HG03565 (cell line): ENCODE measurements at regions not wholly inside any gene's neighbourhood (a gene's known extent, or its start where the extent isn't known, plus 50 kb on each side); places are given as distances from the start of the nearest gene placed in this dataset.

Experiments
- ATAC-seq: cut with Tn5 transposase; IDR thresholded peaks from one replicate; pipeline ENCODE4 v1.9.1; 2021; ENCODE audit warnings: mild to moderate bottlenecking, moderate library complexity; ENCODE audit not compliant: unreplicated experiment

- ATAC-seq: no peak
Measured at GRCh38 chr4:136194962-136195361, 1337.3 kb downstream of the PCDH18 start.

DNA sequence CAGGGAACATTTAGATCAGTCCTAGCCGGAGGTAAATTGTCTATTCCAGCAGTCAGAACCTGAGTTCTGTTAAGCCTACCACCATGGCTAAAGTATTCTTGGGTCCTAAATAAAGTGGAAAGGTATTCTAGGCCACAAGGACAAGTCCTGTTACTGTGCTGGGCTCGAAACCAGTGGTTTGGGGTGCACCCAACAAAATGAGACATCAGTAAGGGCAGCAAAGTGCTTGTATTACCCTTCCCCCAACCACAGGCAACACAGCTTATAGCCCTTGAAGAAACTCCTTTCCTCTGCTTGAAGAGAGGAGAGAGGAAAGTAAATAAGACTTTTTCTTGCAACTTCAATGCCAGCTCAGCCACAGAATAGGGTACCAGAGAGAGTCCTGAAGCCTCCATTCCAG lies 1345.6 kb downstream of the PCDH18 start:
- ATAC-seq: no peak

GRCh38 chr4:136183513-136183912 lies 1348.8 kb downstream of the PCDH18 start:
- ATAC-seq: no peak

DNA sequence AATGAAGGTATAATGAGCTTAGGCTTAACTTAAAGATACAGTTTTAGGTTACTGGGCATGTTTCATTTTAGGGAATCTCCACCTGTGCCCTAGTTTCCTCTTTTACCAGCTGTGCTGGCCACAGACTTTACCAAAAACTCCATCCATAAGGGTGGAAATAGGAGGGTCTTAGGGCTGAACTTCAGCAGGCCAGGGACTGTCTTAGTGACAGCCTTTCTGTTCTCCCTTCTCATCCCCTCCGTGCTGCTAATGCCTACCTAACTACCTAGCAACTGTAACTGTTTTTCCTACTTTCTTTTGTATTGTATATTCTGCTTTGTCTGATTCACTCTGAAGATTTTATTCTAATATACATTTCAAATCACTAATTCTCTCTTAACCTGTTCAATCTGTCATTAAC lies 1375.3 kb downstream of the PCDH18 start:
- ATAC-seq: no peak

DNA sequence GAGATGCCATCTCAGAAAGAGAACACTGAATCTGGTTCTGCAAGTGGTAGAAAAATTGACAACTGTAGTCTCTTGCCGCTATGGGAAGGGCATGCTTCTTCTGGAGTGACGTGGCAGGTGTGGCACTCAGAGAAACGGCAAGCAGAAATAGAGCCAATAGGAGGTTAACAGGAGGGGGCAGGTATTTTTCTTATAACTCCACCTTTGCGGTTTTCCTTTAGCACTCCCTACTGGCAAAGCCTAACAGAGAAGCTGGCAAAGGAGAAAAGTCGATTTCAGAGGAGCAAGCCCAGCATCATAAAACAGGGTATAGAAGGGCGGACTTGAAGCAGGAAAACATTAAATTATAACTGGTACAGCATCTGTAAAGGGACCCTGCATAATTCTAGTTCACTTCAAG lies 1382.2 kb downstream of the PCDH18 start:
- no peak for ATAC-seq

GRCh38 chr4:136136601-136137000 lies 1395.7 kb downstream of the PCDH18 start:
- ATAC-seq: no peak

DNA sequence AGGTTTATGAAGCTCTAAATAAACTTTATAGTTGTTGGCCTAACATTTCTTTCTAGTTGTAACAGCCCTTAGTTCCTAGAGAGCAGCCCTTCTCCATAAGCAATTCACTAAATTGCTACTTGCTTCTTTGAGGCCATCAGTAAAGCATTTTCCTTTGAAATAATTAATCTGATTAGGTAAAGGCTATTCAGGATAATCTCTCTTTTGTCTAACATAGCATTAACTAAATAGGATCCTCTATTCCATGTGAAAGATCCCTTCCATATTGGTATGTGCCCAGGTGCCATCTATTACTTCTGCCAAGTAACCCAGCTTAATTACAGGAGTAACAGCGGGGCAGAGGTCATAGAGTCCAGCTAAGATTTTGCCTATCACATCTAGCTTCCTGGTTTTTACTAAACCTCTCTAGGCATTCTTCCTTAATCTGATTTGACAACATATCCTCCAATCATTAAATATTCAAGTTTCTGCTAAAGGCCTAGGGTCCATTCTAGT lies 1408.0 kb downstream of the PCDH18 start:
- ATAC-seq: no peak

DNA sequence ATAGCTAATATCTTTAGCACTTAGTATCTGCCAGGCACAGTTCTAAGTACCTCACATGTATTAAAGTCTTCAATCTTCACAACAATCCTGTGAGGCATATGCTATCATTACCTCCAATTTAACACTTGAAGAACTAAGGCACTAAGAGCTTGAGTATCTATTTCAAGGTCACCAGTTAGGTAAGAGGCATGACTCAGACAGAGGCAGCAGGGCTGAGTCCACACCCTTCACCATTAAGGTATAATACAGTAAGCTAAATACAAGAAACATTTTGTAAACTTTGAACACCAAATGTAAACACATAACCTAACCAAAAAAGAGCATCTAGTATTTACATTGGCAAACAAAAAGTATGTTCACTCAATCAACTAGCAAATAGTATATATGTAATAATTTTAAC lies 1410.9 kb downstream of the PCDH18 start:
- ATAC-seq: no peak

DNA sequence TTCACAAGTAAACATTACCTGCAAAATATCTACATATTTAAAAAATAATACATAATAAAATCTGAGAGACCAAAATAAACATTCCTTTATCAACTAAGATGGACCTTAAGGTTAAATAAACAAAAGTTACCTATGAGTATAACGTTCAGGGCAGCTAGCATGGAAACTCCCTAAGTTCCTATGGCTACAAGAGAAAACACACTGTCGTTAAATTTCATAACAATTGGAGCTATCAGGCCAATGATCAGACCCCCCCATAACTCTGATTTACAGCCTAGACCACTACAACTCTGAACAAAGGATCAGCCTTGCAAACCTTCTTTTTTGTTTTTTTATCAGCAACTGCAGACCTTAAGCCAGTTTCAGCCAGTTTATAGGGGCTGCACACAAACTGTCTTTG lies 1418.4 kb downstream of the PCDH18 start:
- ATAC-seq: no peak

DNA sequence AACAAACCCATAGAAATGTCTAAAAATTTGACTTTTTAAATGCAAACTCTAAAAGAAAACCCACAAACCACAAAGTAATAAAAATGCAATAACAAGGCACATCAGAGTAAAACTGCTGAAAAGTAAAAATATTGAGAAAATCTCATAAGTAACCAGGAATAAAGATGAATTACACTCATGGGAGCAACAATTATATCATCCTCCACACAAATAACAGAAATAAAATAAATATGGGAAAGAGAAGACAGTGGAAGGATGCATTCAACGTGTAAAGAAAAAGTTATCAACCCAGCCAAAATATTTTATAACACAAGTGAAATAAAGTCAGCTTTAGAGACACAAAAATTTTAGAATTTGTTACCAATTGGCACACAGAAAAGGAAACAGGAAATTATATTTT lies 1420.2 kb downstream of the PCDH18 start:
- no peak for ATAC-seq

DNA sequence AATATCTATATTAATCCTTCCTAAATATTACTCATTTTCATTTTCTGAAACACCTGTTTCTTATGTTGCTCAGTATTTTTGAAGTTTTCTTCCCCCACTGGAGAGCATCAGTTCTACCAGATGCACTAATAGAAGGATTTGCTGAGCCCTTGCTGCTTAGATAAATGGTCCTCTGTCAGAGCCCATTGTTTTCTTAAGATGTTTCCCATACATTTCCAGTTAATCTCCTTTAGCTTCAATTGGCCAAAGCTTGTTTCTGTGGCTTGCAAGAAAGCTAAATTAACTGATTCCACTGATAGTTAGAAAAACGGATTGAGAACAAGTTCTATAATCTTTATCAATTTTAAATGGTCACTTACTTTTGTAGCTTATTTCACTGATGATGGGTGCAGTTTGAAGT lies 1425.5 kb downstream of the PCDH18 start:
- no peak for ATAC-seq

DNA sequence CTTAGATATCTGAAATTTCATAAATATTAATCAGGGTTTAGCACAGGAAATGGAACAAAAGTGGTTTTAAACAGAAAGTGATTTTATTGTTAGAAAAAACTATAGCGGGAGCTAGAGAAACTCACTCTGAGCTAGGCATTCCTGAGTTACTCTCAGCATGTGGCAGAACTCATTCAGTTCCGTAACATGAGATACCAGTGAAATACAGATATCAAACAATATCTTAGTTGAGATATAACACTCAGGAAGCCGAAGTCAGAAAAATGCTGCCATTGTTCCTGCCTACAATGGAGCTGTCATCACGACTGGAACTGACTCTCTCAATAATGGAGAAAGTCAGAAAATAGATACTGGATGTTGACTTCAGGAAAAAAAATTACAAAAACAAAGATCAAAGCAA lies 1428.7 kb downstream of the PCDH18 start:
- no peak for ATAC-seq

DNA sequence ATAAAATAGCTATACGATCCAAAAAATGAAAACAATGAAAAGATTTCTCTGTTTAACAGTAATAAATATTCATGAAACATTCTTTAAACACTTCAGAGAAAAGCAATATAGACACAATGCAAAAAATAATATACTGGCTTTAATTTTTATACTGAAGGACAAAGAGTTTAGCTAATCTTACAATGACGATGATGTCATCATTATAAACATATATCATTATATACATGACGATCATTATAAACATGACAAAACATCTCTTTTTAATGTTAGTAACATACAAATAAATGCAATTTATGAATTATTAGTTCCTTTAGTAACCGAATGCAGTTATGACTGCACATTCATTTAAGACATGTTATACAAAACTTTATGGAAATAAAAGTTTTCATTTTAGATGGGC lies 1434.6 kb downstream of the PCDH18 start:
- ATAC-seq: no peak

DNA sequence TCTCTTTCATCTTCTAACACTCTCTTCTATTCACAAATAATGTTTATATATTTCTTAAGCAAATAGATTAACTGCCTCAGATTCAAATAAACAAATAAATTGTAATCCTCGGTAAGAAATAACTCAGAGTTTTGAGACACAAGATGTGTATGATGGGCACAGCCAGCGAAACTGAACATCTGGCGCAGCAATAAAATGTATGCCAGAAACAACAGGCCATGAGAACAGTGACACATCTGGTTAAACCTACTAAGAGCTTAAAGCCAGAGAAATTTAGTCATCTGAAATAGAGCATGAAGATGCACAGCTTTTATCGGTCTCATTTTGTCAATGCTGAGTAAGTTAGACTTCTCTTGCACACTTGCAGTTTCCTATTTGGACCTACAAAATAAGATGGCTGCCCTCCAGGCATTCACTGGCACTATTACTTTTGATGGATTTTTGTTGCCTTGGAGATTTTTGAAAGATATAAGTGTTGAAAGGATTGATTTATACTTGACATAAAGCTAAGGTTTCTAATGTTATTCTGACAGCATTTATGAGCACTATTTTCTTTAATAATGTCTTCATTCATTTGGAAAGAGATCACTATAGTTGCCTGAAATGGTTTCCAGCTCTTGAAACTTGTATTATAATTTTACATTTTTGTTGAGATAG lies 1444.0 kb downstream of the PCDH18 start:
- no peak for ATAC-seq

GRCh38 chr4:136078976-136079375 lies 1453.3 kb downstream of the PCDH18 start:
- ATAC-seq: no peak

DNA sequence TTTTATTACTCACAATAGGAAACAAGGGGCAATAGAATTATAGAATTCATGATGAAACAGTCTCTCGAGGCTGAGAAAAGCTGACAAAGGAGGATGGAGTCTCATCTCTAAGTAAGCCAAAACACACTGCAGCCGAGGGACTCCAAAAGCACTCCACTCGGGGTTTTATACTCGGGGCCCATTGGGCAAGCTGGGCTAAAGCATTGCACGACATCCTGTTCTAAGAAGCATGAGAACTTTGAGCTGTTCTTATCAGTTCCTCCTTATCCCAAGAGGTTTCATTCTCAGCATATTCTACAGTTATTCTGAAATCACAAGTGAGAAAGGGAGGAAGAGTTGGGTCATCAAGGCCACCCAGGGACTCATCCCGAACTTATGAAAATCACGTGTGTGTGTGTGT lies 1475.5 kb downstream of the PCDH18 start:
- ATAC-seq: no peak

- no peak for ATAC-seq
Measured at GRCh38 chr4:136055360-136055759, 1476.9 kb downstream of the PCDH18 start.

DNA sequence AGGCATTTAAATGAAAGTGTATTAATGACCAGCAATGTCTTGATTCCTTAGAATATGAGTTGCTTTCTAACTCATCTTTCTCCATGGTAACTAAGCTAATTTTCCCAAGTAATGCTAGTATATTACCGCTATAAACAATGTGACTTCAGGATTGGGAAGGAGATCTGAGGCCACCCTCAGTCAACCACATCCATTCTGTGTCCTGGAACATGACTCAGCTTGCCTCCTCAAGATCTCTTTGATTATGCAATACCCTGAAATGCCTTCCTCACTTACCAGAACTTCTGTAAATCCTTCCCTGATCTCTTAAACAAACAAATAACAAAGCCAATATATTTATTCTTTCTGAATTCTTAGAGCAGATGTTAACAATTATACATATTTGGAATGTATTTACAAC lies 1495.5 kb downstream of the PCDH18 start:
- no peak for ATAC-seq

DNA sequence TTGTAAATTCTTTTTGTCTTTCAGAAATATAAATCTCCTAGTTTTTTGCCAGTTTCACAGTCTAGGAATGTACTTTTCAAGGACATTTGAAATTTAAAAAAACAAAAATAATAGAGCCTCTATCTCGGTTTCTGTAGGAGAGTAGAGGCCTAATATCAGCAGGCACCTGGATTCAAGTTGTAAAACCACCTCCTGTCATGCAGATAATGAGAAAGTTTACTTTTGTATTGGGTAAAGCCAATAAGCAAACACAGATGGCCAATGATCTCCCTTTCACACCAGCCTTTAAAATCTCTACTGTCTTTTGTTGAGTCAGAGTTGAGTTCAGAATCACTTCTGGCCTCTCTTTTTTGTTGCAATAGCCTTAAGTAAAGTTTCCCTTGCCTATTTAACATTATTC lies 1499.9 kb downstream of the PCDH18 start:
- no peak for ATAC-seq

DNA sequence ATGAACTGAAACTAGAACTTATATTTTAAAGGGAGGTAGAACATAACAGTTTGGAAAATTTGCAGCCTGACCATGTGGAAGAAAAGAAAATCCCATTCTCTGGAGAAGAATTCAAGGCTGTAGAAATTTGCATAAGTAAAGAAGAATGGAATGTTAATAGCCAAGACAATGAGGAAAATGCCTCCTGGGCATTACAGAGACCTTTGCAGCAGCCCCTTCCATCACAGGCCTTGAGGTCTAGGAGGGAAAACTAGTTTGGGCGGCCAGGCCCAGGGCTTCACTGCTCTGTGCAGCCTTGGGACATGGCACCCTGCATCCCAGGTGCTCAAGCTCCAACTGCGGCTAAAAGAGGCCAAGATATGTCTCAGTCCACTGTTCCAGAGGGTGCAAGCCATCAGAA lies 1506.8 kb downstream of the PCDH18 start:
- ATAC-seq: no peak

- no peak for ATAC-seq
Measured at GRCh38 chr4:136017556-136017955, 1514.7 kb downstream of the PCDH18 start.

- no peak for ATAC-seq
Measured at GRCh38 chr4:136012220-136012619, 1520.1 kb downstream of the PCDH18 start.

DNA sequence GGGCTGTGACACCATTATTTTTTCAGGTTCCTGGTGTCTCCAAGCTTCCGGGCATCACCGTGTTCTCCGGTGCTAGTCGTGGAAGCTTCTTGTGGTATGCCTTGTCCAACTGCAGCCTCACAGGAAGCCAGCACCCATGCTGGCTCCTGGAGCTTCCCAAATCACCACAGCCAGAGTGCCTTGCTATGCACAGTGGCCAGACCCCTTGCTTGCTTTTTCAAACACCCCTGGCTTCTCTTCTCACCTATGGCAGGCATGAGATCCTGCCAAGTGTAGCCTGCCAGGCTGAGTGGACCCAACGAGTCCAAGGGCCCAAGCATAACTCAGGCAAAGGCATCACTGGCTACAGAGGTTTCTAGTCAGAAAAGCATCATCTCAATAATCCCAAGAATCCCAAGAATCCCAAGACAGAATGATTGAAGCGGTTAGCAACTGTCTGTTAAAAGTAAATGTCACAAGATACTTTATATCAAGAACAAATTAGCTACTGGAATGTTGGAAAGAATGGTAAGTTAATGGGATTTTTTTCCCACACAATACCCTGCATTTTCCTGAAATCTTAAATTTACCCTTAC lies 1522.9 kb downstream of the PCDH18 start:
- ATAC-seq: no peak
